HCT116 (cell line): ENCODE measurements at regions not wholly inside any gene's neighbourhood (a gene's known extent, or its start where the extent isn't known, plus 50 kb on each side); places are given as distances from the start of the nearest gene placed in this dataset.

Experiments used
- ATAC-seq: fragments of 200-7000 bp; cut with Tn5 transposase; 2 replicates; pipeline ENCODE4 v1.9.1; 2020; ENCODE audit warnings: mild to moderate bottlenecking, moderate library complexity
- BruUV-seq: library from RNA; stranded (reverse); fragments of 400-500 nt; replicated peaks from 2 replicates; lab custom pipeline; 2021; lab: Mats Ljungman, UMichigan
- CTCF ChIA-PET: fragments of 300-600 bp; sonication (Branson Sonifier 250); formaldehyde crosslinking; loops from one replicate; lab custom pipeline; 2021; ENCODE audit warnings: antibody characterized with exemption; lab: Charles Lee
- POLR2A ChIA-PET: fragments of 300-600, 350-600 bp; sonication (Branson Sonifier 250); formaldehyde crosslinking; loops from one replicate; lab custom pipeline; 2021; ENCODE audit warnings: antibody characterized with exemption; lab: Charles Lee
- RAD21 ChIA-PET, 2 experiments: fragments of 300-600 bp; sonication (Branson Sonifier 250); formaldehyde crosslinking; loops; one replicate each; lab custom pipeline; 2023; ENCODE audit warnings: low total read pairs in 2 of 2; ENCODE audit not compliant: uncharacterized antibody in 2 of 2, unreplicated experiment in 2 of 2, low non-redundant PET in 1 of 2; lab: Charles Lee
- DNase-seq: peaks from one replicate; pipeline ENCODE4 v3.0.0-alpha.2; 2010; ENCODE audit warnings: low read depth, low spot score
- H2AFZ ChIP-seq: fragments of 200-600 bp; shearing (Covaris generic), sonication (generic); 2 replicates; pipeline ENCODE4 v1.6.1; 2017; ENCODE audit warnings: low read depth, mixed run types, mixed read lengths, antibody characterized with exemption, low read length; ENCODE audit not compliant: poor library complexity, severe bottlenecking
- H3K27ac ChIP-seq: 2 replicates; pipeline ENCODE4 v1.5.1; 2012; ENCODE audit warnings: low read depth, low read length
- H3K27me3 ChIP-seq: fragments of 200-600 bp; sonication (generic); 2 replicates; pipeline ENCODE4 v1.6.1; 2016; ENCODE audit warnings: mixed run types, low read length, mixed read lengths; ENCODE audit not compliant: insufficient read depth
- H3K36me3 ChIP-seq, 2 experiments: fragments of 200-500 bp in 1 of 2; fragments of 200-600 bp in 1 of 2; sonication (Bioruptor generic) in 1 of 2; sonication (generic) in 1 of 2; 2 replicates each; pipeline versions ENCODE4 v1.5.1 to v1.6.1; 2014 to 2016; ENCODE audit warnings: low read length in 2 of 2, inconsistent platforms in 1 of 2, mixed read lengths in 1 of 2, mixed run types in 1 of 2; ENCODE audit not compliant: insufficient read depth in 2 of 2, control insufficient read depth in 1 of 2
- H3K4me1 ChIP-seq, 2 experiments: fragments of 200-600 bp in 1 of 2; sonication (generic) in 1 of 2; 2 replicates each; pipeline versions ENCODE4 v1.5.1 to v1.6.1; 2012 to 2017; ENCODE audit warnings: low read length in 2 of 2, inconsistent platforms in 1 of 2, mild to moderate bottlenecking in 1 of 2, mixed read lengths in 1 of 2, mixed run types in 1 of 2, moderate library complexity in 1 of 2; ENCODE audit not compliant: insufficient read depth in 2 of 2, control insufficient read depth in 1 of 2
- H3K4me2 ChIP-seq: fragments of 200-600 bp; sonication (generic); 2 replicates; pipeline ENCODE4 v1.6.1; 2017; ENCODE audit warnings: mixed run types, low read length, mixed read lengths
- H3K4me3 ChIP-seq, 2 experiments: fragments of 200-600 bp in 1 of 2; sonication (generic) in 1 of 2; replicated peaks in 1 of 2; 2 replicates each; pipeline ENCODE4 v1.5.1; 2011 to 2016; ENCODE audit warnings: low read length in 2 of 2, control low read depth in 1 of 2, low read depth in 1 of 2, mild to moderate bottlenecking in 1 of 2, mixed read lengths in 1 of 2, mixed run types in 1 of 2
- H3K79me2 ChIP-seq: fragments of 200-600 bp; sonication (generic); 2 replicates; pipeline ENCODE4 v1.6.1; 2017; ENCODE audit warnings: mild to moderate bottlenecking, mixed run types, low read length, moderate library complexity, mixed read lengths; ENCODE audit not compliant: insufficient read depth
- H3K9ac ChIP-seq: fragments of 200-600 bp; sonication (generic); 2 replicates; pipeline ENCODE4 v1.6.1; 2016; ENCODE audit warnings: low read length, mixed read lengths
- H3K9me2 ChIP-seq: fragments of 200-600 bp; sonication (generic), shearing (Covaris generic); 2 replicates; pipeline ENCODE4 v1.6.1; 2017; ENCODE audit warnings: mixed run types, mild to moderate bottlenecking, moderate library complexity; ENCODE audit not compliant: insufficient read depth
- H3K9me3 ChIP-seq, 2 experiments: fragments of 200-500 bp in 1 of 2; fragments of 200-600 bp in 1 of 2; sonication (Bioruptor generic) in 1 of 2; sonication (generic) in 1 of 2; 2 replicates each; pipeline ENCODE4 v1.6.1; 2014 to 2017; ENCODE audit warnings: low read length in 2 of 2, mixed read lengths in 2 of 2, inconsistent platforms in 1 of 2, low read depth in 1 of 2, mild to moderate bottlenecking in 1 of 2, mixed run types in 1 of 2, moderate library complexity in 1 of 2; ENCODE audit not compliant: control insufficient read depth in 1 of 2, insufficient read depth in 1 of 2
- H4K20me1 ChIP-seq: fragments of 200-600 bp; sonication (generic), shearing (Covaris generic); 2 replicates; pipeline ENCODE4 v1.6.1; 2017; ENCODE audit warnings: mixed run types, mild to moderate bottlenecking, moderate library complexity; ENCODE audit not compliant: insufficient read depth
- EGR1 ChIP-seq: IDR thresholded peaks from 2 replicates; pipeline ENCODE4 v1.6.1; 2012; ENCODE audit warnings: low read depth
- EZH2phosphoT487 ChIP-seq: fragments of 200-600 bp; IDR thresholded peaks from 2 replicates; pipeline ENCODE4 v1.6.1; 2018; ENCODE audit warnings: antibody characterized with exemption, borderline replicate concordance
- FOSL1 ChIP-seq: IDR thresholded peaks from 2 replicates; pipeline ENCODE4 v1.6.1; 2012; ENCODE audit warnings: low read depth
- POLR2AphosphoS5 ChIP-seq: IDR thresholded peaks from 2 replicates; pipeline ENCODE4 v1.6.1; 2011; ENCODE audit warnings: mild to moderate bottlenecking, low read depth, low read length, moderate library complexity
- SIN3A ChIP-seq: IDR thresholded peaks from 2 replicates; pipeline ENCODE4 v1.6.1; 2012; ENCODE audit warnings: low read depth
- TCF7L2 ChIP-seq: IDR thresholded peaks from 2 replicates; pipeline ENCODE4 v1.7.0; 2011; ENCODE audit warnings: borderline replicate concordance, inconsistent platforms; ENCODE audit not compliant: insufficient read depth, insufficient read length; ENCODE audit errors: extremely low read depth
- intact Hi-C: fragments of 100-400 bp; cut with micrococcal nuclease; formaldehyde crosslinking; loops from 2 replicates; pipeline ENCODE4 v1.10.0; 2022
- TF ChIP-seq, protein P1 (sequence below): IDR thresholded peaks from 2 replicates; pipeline ENCODE4 v1.6.1; 2012; ENCODE audit warnings: low read depth
- TF ChIP-seq, protein P2 (sequence below), 3 experiments: fragments of 200-600 bp in 1 of 3; sonication (generic) in 1 of 3; IDR thresholded peaks in 2 of 3; conservative IDR thresholded peaks in 1 of 3; 2 replicates each; pipeline ENCODE4 v1.5.1; 2012 to 2017; ENCODE audit warnings: low read depth in 2 of 3, low read length in 2 of 3, antibody characterized with exemption in 1 of 3, borderline replicate concordance in 1 of 3, control low read depth in 1 of 3, mild to moderate bottlenecking in 1 of 3, mixed read lengths in 1 of 3, mixed run types in 1 of 3, moderate library complexity in 1 of 3; ENCODE audit not compliant: insufficient read depth in 1 of 3

DNA sequence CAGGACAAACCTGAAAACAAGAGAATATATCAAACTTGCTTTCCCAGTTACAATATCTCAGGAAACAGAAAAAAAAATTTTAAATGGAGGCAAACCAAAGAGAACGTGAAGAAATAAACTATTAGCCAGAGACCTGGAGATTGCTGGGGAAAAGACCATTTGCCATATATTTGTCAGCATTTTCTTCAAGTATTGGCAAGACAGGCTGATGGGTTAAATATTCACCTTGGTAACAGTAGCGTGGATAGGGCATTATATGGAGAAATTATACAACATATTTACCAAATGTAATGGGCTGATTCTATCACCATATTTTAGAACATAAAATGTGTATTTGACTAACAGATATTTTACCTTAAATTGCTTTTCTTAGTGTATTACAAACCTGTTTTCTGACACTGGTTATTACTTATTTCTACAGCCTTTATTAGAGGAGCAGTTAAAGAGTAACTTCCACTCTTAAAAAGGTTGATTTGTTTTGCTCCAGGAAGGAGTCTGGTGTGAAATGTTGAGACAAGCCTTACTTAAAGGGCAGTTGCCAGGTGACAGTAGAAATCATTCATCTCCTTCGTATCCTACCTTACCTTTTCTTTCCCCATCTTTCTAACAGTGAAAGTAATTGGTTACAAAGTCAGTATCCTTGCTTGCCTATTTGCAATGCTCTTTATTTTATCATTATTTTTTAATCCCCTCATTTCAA is 575.5 kb downstream of the GBA3 start (continued):
- TF ChIP-seq, protein P1, sequence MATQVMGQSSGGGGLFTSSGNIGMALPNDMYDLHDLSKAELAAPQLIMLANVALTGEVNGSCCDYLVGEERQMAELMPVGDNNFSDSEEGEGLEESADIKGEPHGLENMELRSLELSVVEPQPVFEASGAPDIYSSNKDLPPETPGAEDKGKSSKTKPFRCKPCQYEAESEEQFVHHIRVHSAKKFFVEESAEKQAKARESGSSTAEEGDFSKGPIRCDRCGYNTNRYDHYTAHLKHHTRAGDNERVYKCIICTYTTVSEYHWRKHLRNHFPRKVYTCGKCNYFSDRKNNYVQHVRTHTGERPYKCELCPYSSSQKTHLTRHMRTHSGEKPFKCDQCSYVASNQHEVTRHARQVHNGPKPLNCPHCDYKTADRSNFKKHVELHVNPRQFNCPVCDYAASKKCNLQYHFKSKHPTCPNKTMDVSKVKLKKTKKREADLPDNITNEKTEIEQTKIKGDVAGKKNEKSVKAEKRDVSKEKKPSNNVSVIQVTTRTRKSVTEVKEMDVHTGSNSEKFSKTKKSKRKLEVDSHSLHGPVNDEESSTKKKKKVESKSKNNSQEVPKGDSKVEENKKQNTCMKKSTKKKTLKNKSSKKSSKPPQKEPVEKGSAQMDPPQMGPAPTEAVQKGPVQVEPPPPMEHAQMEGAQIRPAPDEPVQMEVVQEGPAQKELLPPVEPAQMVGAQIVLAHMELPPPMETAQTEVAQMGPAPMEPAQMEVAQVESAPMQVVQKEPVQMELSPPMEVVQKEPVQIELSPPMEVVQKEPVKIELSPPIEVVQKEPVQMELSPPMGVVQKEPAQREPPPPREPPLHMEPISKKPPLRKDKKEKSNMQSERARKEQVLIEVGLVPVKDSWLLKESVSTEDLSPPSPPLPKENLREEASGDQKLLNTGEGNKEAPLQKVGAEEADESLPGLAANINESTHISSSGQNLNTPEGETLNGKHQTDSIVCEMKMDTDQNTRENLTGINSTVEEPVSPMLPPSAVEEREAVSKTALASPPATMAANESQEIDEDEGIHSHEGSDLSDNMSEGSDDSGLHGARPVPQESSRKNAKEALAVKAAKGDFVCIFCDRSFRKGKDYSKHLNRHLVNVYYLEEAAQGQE, result no peak
- TF ChIP-seq FOSL1, result no peak
- TF ChIP-seq TCF7L2, result no peak

DNA sequence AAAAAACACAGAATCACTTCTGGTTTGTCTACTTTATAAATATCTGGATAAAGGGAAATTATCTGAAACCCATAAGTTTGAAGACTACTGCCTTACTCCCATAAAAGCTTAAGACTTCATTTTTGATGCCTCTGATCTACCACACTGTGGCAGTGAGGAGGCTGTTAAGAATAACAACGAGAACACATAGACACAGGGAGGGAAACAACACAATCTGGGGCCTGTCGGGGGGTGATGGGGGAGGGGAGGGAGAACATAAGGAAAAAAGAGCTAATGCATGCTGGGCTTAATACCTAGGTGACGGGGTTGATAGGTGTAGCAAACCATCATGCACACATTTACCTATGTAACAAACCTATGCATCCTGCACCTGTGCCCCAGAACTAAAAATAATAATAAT is 573.7 kb downstream of the GBA3 start:
- Histone ChIP-seq H3K4me3 (no peak overlapping the region), H3K36me3 (no peaks in the 10 kb centered on the region), H3K79me2 (no peaks in the 10 kb centered on the region), H3K9ac (no peak overlapping the region), H3K27ac (no peak overlapping the region), H3K4me1 (no peaks in the 10 kb centered on the region), H3K27me3 (no peaks in the 10 kb centered on the region), H3K9me3 (peaks cover 6 to 16% of the 10 kb centered on the region in 2 experiments; a peak in 2 of 4 replicates), H4K20me1 (no peaks in the 10 kb centered on the region), H3K9me2 (no peaks in the 10 kb centered on the region), H3K4me2 (no peak overlapping the region), H2AFZ (no peak overlapping the region)
- ChIA-PET POLR2A (no interaction called here), CTCF (no interaction called here), RAD21 (no interaction called here)
- intact Hi-C loops, result no loop called here
- TF ChIP-seq, protein P2, sequence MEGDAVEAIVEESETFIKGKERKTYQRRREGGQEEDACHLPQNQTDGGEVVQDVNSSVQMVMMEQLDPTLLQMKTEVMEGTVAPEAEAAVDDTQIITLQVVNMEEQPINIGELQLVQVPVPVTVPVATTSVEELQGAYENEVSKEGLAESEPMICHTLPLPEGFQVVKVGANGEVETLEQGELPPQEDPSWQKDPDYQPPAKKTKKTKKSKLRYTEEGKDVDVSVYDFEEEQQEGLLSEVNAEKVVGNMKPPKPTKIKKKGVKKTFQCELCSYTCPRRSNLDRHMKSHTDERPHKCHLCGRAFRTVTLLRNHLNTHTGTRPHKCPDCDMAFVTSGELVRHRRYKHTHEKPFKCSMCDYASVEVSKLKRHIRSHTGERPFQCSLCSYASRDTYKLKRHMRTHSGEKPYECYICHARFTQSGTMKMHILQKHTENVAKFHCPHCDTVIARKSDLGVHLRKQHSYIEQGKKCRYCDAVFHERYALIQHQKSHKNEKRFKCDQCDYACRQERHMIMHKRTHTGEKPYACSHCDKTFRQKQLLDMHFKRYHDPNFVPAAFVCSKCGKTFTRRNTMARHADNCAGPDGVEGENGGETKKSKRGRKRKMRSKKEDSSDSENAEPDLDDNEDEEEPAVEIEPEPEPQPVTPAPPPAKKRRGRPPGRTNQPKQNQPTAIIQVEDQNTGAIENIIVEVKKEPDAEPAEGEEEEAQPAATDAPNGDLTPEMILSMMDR (IDR thresholded peaks at IDR 0.05 in 2 of 3, conservative IDR thresholded peaks at IDR 0.05 in 1 of 3; ENCODE audit: borderline replicate concordance in 1 of 3, insufficient read depth in 1 of 3, low read depth in 2 of 3, low read length in 2 of 3), result no peak
- TF ChIP-seq EZH2phosphoT487 (no peak), POLR2AphosphoS5 (no peak), SIN3A (no peak), EGR1 (no peak)
- BruUV-seq, result no TSS peak
- no peak for DNase-seq
- no peak for ATAC-seq
